AG20443 (cell line): ENCODE measurements at regions not wholly inside any gene's neighbourhood (a gene's known extent, or its start where the extent isn't known, plus 50 kb on each side); places are given as distances from the start of the nearest gene placed in this dataset.

Experiments
- DNase-seq: peaks from one replicate; pipeline ENCODE4 v3.0.0; 2012; ENCODE audit warnings: low spot score, mixed read lengths

DNA sequence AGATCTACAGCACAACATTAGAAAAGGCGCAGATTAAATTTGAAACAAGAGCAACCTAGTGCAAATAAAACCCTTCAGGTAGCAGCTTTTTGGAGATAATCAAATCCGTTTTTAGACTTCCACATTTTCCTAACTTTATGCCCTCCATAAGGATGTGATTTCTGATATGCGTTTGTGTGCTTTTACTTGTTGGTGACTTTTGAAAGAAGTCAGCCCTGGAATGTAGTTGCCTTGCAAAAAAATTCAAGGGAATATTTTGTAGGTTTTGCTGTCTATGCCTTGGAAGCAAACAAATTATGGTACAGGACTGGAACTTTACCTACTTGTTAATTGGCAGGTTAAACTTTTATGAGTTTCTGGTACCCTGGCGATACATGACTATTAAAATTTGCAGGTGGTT lies 86.7 kb upstream of the HDAC9 start:
- DNase-seq: no peak

DNA sequence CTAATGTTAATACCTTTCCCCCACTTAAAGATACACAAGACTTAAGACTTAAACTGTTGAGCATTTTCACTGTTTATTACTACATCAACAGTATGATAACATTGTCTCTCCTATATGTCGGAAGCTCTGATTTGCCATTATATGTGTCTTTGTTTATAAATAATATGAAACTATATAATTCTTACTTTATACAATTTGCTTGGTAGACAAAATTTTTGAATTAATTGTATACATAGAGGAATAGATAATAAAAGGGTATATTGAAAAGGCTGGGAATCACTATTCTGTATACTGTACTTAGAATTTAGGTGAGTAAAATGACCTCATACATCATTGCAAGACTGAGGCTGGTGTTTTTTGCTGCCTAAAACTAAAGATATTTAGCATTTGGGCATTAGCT lies 82.1 kb upstream of the HDAC9 start:
- DNase-seq: no peak

DNA sequence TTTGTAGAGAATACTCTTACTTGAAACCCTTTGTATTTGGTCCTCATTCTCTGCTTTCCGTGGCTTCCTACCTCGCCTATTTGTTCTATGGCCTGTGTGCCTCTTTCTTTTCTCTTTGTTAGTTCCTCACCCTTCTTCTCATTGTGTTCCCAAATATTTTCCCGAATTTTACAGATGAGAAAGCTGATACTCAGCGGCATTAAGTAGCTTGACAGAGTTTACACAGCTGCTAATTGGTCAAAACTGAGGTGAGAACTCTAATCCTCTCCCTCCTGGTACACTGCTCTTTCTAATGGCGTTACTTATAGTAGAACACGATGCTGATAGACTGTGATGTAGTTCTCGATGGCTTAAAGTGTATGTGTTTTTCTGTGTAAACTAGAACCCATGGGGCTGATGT lies 80.7 kb upstream of the HDAC9 start:
- DNase-seq: no peak

DNA sequence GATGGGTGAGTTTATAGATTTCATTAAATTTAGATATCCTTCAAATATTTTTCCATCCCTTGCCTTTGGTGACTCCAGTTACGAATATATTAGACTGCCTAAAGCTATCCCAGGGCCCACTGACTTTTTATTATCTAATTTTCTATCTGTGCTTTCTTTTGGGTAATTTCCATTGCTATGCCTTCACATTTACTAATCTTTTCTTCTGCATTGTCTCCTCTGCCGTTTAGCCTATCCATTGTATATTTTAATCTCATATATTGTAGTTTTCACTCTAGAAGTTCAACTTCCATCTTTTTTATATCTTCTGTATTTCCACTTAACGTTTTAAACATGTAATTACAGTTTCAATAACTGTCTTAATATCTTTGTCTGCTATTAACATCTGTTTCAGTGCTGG lies 78.6 kb upstream of the HDAC9 start:
- DNase-seq: no peak

DNA sequence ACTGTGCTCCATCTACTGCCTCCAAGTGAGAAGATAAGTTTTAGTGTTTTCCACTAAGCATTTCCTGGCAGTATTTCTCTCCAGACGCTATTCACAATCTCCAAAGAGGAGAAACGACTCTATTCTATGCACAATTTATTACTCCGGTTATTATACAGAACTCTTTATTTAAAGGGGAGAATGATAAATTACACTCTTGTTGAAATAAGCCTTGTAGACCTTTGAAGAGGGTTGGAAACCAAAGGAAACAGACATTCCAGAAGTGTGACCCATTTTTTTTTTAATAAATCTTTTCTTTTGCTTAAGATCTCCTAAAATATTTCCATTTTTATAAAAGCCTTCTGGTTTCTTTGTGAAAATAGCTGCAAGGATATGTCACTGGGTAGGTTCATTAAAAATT lies 76.1 kb upstream of the HDAC9 start:
- DNase-seq: no peak

DNA sequence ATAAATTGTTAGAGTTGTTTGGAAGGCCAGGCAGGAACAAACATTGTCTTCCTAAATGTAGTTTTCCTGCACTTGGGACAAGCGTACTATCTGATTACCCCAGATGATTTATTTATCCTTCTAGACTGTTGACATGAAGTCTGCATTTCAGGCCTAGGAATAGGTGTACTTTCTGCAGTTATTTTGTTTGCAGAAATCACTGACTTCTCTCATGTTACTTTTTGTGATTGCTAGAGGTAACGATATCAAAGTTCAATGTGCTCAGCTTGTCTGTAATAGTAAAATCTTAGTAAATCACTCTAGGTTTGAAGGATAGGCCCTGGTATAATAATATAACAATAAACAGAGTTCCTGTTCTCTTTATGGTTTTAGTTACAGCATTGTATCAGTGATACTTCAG lies 75.4 kb upstream of the HDAC9 start:
- no peak for DNase-seq

DNA sequence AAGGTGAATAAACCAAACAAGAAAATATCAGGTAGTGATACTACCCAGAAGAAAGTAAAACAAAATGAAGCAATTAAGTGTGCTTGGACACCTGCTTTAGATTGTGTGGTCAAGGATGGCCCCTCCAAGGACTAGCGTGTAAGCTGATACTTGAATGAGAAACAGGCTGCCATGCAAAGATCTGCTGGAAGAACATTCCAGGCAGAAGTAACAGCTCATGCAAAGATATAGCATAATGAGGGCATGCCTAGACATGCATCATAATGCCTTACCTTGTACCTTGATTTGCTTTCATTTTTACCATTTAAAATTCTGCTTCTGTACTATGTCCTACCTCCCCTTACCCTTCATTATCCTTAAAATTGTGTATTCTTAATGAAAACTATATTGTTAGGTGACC lies 74.8 kb upstream of the HDAC9 start:
- DNase-seq: no peak

DNA sequence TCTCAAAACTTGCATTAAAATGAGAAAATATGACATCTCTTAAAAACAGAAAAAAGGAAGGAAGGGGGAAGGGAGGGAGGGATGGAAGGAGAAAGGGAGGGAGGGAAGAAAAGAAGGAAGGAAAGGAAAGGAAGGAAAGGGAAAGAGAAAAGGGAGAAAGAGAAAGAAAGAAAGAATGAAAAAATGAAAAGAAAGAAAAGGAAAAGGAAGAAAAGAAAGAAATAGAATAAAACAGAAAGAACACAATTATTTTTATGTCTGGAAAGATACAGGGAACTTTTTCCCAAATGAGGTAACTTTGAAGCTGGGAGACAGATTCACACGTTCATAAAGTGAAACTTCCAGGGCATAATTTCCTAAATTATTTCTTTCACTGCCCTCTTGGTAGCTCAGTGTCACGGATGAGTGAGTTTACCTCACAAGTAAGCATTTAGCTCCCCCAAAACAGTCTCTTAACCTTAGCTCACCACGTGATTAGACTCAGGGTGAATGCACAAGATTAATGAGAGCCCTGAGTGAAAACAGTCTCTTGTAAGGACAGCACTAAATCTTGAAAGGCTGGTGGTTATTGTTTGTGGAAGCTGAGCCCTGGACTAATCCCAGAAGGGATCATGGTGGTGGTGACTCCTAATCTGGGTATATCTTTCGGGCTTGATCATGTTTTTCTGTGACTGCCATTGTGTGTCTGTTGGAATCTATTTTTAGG lies 74.1 kb upstream of the HDAC9 start:
- no peak for DNase-seq

DNA sequence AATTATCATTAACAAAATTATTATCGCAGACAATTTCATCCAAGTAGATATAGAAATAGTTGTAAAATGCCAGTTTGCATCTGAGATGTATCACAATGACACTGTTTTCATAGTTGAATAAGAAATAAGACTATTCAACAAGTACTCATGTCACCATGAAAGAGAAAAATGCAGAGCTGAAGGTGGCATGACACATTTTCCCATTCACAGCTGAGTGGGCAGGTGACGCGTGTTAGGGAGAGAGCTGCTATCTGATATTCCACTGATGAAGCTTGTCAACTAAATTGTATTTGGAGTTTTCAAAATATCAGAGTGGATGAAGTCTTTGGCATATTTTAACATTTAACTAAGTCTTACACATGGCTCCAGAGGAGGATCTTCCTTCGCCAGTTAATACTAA lies 70.3 kb upstream of the HDAC9 start:
- no peak for DNase-seq

DNA sequence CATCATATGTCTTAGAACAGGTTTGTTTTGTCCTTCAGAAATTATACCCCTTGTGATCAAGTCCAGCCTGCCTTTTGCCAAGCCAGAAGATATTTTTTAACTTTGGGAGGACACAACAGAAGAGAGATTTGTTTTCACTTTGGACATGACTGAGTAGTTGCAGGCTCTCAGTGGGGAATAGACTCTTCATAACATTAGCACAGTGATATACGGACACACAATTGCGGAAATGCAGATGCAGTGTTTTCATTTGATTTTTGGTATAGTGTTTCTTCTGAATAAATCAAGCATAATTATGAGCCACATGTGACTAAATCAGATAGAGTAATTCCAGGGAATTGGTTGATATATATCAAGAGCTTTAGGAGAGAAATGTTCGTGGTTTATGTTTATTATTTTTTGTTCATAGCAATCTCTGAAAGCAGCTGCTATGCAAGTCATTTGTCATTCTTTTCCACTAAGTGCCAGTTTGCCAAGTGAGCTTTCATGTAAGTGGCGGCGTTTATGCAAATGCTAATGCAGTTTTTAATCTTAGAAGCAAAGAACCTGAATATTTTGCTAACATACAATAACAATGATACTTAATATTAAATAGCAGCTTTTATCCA lies 69.6 kb upstream of the HDAC9 start:
- no peak for DNase-seq

DNA sequence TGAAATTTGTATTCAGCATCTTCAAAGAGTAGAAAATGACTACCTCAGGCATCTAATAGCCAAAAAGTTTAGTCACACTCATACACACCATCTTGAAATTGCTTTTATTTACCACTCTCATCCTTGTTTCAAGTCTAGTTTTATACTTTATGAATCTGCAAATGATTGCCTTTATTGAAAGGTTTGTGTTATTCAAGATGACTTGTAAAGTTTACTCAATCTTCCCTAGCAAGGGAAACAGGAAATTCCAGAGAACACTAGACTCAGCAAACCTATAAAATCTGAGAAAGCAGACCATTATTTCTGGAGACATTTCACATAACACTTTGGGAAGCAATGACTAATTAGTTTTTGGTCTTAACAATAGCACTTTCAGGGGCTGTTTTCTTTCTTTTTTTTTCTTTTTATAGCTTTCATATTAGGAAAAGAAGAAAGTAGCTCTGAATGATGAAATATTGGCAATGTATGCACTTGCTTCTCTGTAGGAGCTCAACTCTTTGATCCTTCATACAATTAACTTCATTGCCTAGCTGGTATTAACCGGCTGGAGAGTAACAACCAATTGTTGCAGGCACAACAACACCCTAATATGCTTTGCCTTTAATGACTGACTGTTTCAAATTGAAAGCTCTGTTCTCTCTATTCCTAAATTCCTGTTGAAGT lies 68.9 kb upstream of the HDAC9 start:
- peak; percentile 15 for DNase-seq

DNA sequence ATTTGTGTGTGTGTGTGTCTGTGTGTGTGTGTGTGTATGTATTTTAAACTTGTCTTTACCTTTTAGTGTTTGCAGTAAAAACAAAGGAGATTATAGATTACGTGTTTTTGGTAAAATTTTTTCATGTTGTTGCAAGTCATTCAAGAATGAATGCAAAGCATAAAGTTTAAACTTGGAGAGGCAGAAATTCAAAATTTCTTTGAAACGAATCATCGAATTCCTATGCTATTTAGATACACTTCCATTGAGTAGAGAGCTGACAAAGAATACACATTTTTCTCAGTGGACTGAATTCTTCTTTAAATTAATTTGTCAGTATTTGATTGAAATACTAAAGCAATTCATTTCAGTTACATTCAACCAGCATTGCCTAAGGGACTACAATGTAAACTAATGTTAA lies 66.0 kb upstream of the HDAC9 start:
- peak; percentile 37 for DNase-seq

DNA sequence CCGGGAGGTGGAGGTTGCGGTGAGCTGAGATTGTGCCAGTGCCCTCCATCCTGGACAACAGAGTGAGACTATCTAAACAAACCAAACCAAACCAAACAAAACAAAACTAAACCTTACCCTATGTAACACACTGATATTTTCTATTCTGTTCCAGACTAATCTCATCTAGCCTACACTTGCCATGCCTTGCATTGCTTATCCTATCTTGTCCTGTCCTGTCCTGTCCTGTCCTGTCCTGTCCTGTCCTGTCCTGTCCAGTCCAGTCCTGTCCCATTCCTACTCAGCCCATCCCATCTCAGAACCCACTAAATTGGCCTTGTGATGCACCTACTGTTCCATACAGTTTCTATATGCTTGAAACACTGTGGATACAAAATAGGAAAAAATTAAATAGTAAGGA lies 64.7 kb upstream of the HDAC9 start:
- DNase-seq: no peak

DNA sequence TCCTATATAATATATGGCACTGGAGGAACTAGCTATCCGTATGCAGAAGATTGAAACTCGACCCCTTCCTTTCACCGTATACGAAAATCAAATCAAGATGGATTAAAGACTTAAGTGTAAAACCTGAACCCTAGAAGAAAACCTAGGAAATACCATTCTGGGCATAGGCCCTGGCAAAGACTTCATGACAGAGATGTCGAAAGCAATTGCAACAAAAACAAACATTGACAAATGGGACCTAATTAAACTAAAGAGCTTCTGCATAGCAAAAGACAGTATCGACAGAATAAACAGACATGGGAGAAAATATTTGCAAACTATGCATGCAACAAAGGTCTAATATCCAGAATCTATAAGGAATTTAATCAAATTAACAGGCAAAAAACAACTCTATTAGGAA lies 61.4 kb upstream of the HDAC9 start:
- no peak for DNase-seq

DNA sequence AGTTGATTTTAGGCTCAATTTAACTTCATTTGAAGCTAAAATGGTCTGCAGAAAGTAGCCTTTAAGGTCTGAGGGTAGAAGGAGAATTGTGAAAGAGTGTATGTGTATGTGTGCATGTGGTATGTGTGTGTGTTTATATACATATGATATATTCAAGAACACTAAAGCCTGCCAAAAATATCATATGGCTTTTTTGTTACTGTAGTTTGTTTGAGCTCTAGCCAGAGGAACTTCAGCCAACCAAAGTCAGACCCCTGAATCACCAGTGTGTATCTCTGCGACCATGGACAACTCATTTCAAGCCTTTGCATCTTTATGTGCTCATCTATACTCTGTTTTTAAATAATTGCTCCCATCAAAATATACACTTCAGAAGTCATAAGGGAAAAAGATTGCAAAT lies 58.4 kb upstream of the HDAC9 start:
- DNase-seq: no peak

DNA sequence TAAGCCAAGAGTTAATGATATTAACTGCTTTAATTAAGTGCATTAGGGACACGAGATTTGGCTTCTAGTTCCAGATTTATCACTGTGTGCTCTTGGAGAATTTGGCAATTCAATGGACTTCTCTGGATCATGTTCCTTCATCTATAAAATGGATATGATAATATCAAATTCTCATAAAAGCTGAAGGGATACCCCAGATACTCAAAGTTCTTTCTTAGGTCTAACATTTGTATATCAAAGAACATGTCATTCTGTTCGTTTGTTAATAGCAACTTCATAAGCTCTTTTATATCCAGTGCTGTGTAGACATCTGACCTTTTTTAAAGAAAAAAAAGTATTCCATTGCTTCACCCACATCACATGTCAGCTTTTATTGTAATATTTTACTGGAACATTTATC lies 54.6 kb upstream of the HDAC9 start:
- DNase-seq: no peak

DNA sequence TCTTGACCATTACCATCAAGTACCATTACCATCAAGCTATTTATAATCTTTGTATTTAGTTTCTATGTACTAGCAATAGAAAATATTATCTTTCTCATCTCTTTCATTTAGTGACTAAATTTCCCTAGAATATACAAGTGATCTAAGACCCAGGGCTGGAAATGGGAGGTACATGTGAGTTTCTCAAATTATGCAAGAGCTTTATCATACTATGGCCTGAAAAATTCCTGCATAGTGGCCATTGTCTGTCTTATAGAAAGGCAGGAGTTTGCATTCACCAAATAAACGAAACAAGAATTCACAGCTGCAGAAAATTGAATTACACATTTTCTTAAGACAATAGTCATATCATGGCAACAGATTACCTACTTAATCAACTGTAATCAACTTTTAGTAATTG lies 50.7 kb upstream of the HDAC9 start:
- no peak for DNase-seq

DNA sequence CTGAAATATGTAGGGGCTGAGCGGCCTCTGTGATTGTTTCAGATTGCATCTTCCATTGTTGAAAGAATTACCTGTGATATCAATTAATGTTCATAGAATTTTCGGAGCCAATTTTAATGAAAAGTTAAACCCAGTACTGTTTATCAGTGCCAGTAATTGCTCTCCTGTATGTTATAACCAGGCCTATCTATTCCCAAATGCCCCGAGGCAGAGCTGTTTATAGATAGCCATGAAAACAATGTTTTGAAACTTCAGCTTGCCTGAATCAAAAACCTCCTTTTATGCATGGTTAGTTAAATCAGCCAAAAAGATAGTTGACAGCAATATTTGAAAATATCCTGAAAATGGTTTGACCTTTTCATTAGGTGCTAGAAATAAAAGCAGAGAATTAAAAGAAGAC lies 50.1 kb upstream of the HDAC9 start:
- DNase-seq: no peak
